KOPT-K1 (cell line): ENCODE measurements at regions not wholly inside any gene's neighbourhood (a gene's known extent, or its start where the extent isn't known, plus 50 kb on each side); places are given as distances from the start of the nearest gene placed in this dataset.
"Not testable (repeated sequence)": the region's sequence is repeated elsewhere in the genome, so short reads cannot be mapped to it uniquely, and the experiment has no call there.

Source experiments
- H3K27ac ChIP-seq: fragments of 200-600 bp; sonication (generic); 2 replicates; pipeline ENCODE4 v1.5.1; 2016; ENCODE audit warnings: antibody characterized with exemption, mild to moderate bottlenecking, low read depth, low read length; ENCODE audit not compliant: poor library complexity, severe bottlenecking
- H3K36me3 ChIP-seq: fragments of 200-600 bp; sonication (generic); 2 replicates; pipeline ENCODE4 v1.5.1; 2017; ENCODE audit warnings: antibody characterized with exemption, mild to moderate bottlenecking, low read length, moderate library complexity; ENCODE audit not compliant: insufficient read depth
- H3K9me3 ChIP-seq: fragments of 200-600 bp; sonication (generic); 2 replicates; pipeline ENCODE4 v1.5.1; 2017; ENCODE audit warnings: antibody characterized with exemption, low read length, mild to moderate bottlenecking; ENCODE audit not compliant: insufficient read depth, poor library complexity, severe bottlenecking

DNA sequence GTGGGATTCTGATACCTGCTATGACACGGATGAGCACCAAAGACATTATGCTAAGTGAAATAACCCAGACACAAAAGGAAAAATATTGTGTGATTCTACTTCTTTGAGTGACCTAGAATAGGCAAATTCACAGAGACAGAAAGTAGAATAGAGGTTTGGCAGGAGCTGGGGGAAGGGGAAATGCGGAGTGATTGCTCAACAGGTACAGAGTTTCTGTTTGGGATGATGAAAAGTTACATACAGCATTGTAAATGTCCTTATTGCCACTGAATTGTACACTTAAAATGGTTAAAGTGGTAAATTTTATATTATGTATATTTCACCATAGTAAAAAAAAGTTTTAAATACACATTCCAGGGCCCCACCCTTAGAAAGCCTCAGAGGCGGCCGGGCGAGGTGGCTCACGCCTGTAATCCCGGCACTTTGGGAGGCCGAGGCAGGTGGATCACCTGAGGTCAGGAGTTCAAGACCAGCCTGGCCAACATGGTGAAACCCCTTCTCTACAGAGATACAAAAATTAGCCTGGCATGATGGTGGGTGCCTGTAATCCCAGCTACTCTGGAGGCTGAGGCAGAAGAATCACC is 72.3 kb downstream of the ARF6 start:
- not testable (repeated sequence) for H3K27ac ChIP-seq, H3K36me3 ChIP-seq, H3K9me3 ChIP-seq

DNA sequence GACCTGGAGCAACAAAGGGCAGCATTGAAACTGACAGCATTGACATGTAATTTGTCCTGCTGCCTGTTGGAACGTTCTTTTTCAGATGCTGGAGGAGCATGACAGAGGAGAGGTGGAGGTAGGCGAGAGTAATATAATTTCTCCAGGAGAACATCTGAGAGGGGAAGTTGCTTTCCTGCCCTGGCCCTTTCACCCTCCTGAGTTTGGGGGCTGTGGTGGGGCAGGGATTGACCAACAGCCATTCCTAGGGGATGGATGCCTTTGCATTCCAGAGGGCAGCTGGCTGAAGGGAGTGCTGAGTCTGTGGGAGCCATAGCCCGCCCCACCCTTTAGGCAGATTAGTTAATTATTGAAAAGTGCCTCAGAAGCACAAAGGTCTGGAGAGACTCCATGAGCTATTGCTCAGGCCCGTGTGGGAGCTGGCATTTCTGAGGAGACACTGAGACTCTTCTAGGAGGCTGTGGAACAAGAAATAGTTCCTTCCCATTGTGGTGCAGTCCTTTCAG is 73.5 kb downstream of the ARF6 start:
- no peak overlapping the region for H3K27ac ChIP-seq

DNA sequence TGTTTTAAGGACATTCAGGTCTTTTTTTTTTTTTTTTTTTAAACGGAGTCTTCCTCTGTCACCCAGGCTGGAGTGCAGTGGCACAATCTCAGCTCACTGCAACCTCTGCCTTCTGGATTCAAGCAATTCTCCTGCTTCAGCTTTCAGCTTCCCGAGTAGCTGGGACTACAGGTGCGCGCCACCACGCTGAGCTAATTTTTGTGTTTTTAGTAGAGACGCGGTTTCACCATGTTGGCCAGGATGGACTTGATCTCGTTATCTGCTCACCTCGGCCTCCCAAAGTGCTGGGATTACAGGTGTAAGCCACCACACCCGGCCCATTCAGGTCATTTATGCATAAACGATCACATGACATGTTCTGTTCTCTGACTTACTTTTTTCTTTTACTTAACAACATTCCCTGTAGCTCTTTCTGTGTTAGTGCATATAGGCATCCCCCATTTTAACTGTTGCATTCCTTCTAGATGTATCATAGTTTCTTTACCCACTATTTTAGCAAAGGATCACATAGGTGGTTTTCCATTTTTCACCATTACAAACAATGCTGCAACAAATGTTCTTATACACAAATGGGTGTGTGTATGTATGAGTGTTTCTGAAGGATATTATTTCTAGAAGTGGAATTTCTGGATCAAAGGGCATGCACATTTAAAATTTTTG is 74.2 kb downstream of the ARF6 start:
- no peak overlapping the region for H3K27ac ChIP-seq
- no peaks in the 10 kb centered on the region for H3K9me3 ChIP-seq
- no peaks in the 10 kb centered on the region for H3K36me3 ChIP-seq

More for the DNA sequence above, 73.5 kb downstream of the ARF6 start:
- no peaks in the 10 kb centered on the region for H3K36me3 ChIP-seq
- no peaks in the 10 kb centered on the region for H3K9me3 ChIP-seq

DNA sequence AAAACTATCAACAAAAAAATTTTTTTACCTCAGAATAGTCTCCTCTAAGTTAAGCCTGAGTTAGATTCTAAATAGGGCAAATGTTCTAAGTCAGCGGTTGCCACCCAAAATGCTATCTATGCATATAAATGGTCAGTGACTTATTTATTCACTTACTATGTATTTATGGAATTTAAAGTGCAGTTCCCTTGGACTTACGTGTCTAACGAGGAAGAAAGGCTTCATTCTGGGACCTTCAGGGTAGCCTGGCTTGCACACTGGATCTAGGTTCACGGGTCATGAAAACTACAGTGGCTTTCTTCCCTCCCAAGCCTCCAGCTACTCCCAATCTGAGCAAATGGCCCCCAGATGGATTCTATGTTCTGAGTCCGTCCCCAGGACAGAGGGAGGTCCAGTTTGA is 77.1 kb downstream of the ARF6 start:
- Histone ChIP-seq H3K36me3 (no peaks in the 10 kb centered on the region), H3K27ac (no peak overlapping the region), H3K9me3 (no peaks in the 10 kb centered on the region)

DNA sequence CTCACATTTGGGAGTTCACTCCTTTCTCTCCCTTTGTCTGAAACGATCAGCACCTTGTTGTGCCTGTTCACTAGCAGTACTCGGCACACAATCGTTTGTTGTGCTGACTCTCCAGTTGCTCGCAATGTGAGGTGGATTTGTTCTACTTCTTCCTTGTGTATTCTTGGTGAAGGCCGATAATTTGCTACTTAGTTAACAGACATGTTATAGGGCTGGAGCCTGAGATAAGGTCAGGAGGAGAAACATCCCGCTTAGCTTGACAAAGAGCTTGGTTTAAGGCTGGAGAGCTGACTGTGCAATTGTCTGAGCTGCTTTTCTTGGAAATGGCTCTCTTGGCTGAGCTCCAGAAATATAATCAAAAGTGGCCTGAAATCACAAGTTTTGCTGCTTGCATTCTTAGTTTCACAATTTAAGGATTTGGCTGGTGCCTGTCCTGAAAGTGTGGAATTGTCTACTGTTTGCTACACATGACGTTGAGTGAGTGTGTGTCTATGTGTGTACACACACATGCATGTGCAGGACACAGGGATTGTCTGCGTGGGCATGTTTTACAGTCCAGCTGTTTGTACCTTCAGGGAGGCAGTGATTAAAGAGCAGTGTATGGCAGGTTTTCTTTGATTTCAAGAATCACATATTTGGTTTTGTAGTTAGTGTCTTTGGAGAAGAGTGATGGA is 77.7 kb downstream of the ARF6 start:
- no peaks in the 10 kb centered on the region for H3K9me3 ChIP-seq
- H3K27ac ChIP-seq = no peak overlapping the region
- H3K36me3 ChIP-seq = no peaks in the 10 kb centered on the region

DNA sequence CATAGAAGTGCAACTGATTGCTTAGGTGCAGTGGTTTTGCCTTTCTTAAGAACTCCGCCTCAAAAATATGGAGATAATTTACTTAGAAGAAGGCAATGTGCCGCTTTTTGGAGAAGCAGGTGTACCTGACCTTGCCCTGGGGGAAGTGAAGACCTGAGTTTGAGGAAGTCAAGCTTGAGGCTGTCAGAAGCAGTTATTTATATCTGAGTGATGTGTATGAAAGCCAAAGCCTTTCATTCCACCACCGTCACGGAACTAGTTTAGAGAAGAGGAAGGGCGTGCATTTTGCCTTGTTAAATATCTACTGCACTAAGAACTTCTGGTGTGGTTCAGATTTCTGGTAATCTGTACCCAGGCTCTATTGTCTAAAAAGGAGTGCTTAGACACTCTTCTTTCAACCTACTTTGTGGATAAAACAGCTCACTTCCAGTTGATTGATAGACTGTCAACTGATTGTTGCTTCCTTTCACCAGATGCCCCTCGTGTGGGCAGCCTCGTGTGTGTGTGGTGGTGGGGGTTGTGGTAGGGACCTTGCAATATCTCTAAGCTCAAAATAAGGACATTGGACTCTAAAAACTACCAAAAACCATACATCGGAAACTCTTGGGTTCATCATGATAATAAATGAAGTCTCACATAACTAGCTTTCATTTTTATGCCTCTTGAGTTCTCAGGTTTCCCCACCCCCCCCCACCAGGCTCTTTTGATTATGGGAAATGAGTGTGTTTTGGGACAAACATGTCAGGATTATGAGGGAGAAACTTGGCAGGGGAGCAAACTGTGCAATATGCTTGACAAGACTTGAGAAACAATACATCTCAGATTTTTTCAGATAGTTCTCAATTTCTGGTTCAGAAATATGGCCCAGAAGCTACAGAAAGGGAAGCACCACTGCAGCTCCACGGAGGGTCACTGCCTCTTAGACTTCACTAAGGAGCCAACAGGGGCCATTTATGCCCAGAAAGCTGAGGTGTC is 78.6 kb downstream of the ARF6 start:
- Histone ChIP-seq H3K9me3 (no peaks in the 10 kb centered on the region), H3K27ac (peak overlapping the region; percentile 33)

DNA sequence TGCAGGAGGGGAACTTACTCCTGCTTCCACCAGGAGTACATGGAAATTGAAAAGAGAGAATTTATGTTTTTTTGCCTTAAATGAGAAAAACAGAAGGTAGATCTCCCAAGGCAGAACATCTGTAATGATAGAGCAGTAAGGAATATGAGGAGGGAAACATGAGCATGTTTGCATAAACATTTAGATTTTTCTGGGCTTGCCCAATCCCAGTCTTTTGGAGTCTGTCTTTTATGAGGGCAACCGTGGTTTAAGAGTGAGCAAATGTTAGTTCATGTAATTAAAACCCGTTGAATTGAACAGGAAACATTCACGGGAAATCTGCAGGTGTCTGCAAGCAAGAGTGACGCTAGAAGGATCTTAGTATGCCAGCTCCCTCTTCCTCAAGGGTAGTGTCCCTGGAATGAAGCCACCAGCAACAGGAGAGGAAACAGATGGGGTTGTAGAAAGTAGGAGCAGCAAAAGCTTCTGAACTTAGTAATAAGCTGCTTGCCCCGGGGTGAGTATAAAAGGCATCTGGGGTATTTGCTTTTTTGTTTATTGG is 79.3 kb downstream of the ARF6 start:
- H3K27ac ChIP-seq = peak overlapping the region; percentile 33
- no peaks in the 10 kb centered on the region for H3K36me3 ChIP-seq
- no peaks in the 10 kb centered on the region for H3K9me3 ChIP-seq

More for the DNA sequence above, 78.6 kb downstream of the ARF6 start:
- no peaks in the 10 kb centered on the region for H3K36me3 ChIP-seq

DNA sequence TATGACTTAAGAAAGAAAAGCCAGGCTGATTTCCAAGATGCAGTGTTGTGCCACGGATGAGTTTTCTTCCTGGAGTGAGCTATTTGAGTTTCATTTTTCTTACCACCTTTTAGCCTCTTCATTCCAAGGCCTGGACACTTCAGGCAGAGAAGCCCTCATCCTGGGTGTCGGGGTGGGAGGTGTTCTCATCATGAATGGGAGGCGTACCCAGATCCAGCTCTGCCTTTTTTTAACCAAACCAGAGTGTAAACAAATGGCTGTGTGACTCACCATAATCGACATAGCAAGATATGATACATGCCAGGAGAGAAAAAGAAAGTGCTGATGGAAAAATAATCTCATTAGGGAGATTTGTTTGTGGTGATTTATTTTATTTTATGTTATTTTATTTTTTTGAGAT is 79.9 kb downstream of the ARF6 start:
- no peaks in the 10 kb centered on the region for H3K36me3 ChIP-seq
- no peaks in the 10 kb centered on the region for H3K9me3 ChIP-seq
- peak overlapping the region; percentile 33 for H3K27ac ChIP-seq

DNA sequence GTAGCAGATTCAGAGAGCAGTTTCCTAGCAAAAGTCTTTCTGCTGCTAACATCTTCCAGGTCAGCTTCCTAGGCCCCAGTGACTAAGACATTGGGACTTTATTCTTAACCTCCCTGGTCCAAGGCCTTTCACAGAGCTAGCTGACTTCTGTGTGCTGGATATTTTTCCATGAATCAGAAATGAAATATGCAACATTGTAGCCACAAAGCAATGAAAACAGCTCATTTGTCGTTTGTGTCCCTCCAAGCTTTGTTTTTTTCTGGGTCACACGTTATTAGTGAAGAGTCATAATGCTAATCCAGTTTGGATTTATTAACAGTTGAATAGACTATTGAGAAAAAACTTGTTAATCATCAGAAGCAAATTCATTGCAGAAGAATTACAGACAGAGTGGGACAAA is 82.4 kb downstream of the ARF6 start:
- Histone ChIP-seq H3K27ac (no peak overlapping the region), H3K36me3 (no peaks in the 10 kb centered on the region), H3K9me3 (no peaks in the 10 kb centered on the region)

DNA sequence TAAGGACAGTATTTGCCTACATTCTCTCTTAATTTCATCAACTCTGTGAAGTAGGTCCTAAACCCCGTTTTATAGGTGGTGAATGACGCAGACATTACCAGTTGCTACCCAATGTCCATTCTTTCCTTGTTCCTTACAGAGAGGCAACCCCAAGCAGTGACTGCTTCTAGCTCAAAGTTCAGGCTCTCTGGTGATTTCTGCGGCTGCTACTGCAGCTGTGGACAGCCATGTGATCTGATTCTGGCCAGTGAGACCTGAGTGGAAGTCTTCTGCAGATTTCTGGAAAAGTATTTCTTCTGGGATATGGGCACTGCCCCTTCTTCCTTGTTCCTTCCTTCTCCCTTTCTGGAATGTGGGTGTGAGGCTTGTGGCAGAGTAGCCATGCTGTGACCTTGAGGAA is 82.9 kb downstream of the ARF6 start:
- H3K27ac ChIP-seq = no peak overlapping the region
- no peaks in the 10 kb centered on the region for H3K36me3 ChIP-seq
- H3K9me3 ChIP-seq = no peaks in the 10 kb centered on the region

DNA sequence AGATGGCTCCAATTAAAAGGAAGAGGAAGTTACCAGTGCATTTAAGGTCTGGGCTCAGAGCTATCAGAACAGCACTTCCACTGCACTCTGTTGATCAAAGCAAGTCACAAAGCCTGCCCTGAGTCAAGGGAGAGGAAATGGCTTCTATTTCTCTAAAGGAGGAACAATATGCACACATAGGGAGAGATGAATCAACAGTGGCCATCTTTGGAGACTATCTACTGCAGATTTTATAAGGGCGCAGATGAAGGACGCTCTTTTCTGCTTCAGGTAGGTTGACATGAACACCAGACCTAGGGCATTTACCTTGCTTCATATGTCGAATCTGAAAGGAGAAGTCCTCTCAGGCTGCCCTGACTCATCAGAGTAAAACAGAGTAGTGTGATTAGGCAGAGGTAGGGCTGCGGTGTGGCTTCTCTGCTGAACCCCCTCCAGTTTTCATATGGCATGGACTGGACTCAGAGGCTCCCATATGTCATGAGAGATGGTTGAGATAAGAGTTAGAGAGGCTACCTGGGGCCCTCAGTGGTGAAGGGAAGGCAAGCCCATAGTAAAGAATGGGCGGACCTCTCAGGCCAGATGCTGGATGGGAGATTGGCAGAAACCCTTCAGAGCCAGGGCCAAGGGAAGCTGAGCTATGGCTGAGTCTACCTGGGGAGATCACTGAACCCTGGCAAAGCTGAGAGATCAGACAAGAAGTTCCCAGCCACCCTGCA is 84.4 kb downstream of the ARF6 start:
- Histone ChIP-seq H3K27ac (no peak overlapping the region), H3K9me3 (no peaks in the 10 kb centered on the region), H3K36me3 (no peaks in the 10 kb centered on the region)

DNA sequence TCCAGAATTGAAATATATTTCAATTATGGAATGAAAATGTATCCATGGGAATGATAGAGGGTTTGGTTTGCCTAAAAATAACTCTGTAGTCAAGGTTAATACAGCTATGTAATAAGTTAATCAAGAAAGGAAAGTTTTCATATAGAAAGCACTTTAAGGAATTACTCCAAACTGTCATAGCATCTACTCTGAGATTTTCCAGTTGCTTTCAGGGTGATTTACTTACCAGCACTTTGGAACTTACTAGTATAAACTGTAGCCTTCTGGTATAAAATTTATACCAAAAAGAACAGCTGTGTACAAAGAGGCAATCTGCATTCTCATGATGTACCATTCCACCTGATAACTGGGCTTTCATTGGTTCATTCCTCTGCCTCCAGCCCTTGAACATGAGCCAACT is 87.1 kb downstream of the ARF6 start:
- H3K36me3 ChIP-seq = no peaks in the 10 kb centered on the region
- H3K27ac ChIP-seq = no peak overlapping the region
- H3K9me3 ChIP-seq = no peaks in the 10 kb centered on the region

DNA sequence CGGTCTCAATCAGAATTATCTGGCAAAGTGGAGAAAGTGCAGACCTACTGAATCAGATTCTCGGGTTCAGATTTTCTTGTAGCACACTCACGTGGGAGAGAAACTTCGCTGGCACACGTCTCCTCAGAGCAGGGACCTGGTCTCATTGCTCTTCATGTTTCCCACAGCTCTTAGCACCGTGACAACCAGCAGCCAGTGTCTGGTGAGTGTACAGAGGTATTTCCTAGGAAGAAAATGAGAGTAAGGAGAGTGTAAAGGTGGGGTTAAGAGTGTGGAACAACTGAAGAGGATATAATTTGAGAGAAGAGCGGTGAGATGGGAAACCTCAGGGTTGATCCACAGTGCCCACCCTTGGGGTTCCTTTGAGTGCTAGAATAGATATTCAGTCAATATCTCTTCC is 89.2 kb downstream of the ARF6 start:
- no peaks in the 10 kb centered on the region for H3K36me3 ChIP-seq
- no peaks in the 10 kb centered on the region for H3K9me3 ChIP-seq
- H3K27ac ChIP-seq = no peak overlapping the region

DNA sequence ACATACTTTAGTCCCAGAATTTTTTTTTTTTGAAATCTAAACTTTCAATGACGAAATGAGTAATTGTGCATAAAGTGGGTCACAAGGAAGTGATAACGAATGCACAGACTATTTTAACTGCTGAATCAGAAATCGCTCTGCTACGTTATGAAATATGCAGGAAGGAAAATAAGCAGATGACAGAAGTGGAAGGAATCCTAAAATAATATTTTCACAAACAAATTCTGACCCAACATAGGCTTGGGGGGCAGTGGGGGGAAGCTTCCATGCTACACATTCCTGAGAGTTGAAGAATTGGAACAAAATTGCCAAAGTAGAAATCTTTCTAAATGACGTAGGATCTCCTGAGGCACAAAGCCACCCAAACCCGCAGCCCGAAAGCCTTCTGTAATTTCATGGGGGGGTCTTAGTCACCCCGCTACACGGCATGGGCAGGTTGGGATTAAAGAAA is 89.6 kb downstream of the ARF6 start:
- Histone ChIP-seq H3K27ac (no peak overlapping the region), H3K36me3 (no peaks in the 10 kb centered on the region), H3K9me3 (no peaks in the 10 kb centered on the region)
